HepG2 (cell line): ENCODE measurements at regions not wholly inside any gene's neighbourhood (a gene's known extent, or its start where the extent isn't known, plus 50 kb on each side); places are given as distances from the start of the nearest gene placed in this dataset.

ENCODE experiments used
- ATAC-seq: fragments of 200-7000 bp; cut with Tn5 transposase; 3 replicates; pipeline ENCODE4 v1.9.1; 2020; ENCODE audit warnings: mild to moderate bottlenecking, moderate library complexity
- BruUV-seq: library from RNA; stranded (reverse); fragments of 400-500 nt; replicated peaks from 2 replicates; lab custom pipeline; 2021; lab: Mats Ljungman, UMichigan
- CTCF ChIA-PET: fragments of 300-600 bp; formaldehyde crosslinking; extraction: SDS; loops from one replicate; lab custom pipeline; 2021; ENCODE audit warnings: low total read pairs, inconsistent platforms, low intra/inter-chr PET ratio; lab: Yijun Ruan, JAX
- POLR2A ChIA-PET: fragments of 350-600 bp; sonication (Branson Sonifier 250); formaldehyde crosslinking; loops from one replicate; lab custom pipeline; 2020; ENCODE audit warnings: antibody characterized with exemption, inconsistent platforms; lab: Yijun Ruan, JAX
- DNase-seq: peaks from one replicate; pipeline ENCODE4 v3.0.0-alpha.2; 2015; ENCODE audit warnings: low spot score
- FAIRE-seq: peaks from 3 replicates; lab custom pipeline; 2011; peaks lifted over from hg19 to GRCh38; lab: Jason Lieb, UNC
- H2AFZ ChIP-seq: one replicate; pipeline ENCODE4 v1.6.1; 2011; ENCODE audit warnings: low read length, inconsistent platforms
- H3K27ac ChIP-seq: fragments of 300-600 bp; 3 replicates; pipeline ENCODE4 v1.8.0; 2011; ENCODE audit warnings: mixed run types, mild to moderate bottlenecking, mixed read lengths, low read length, inconsistent platforms; ENCODE audit not compliant: insufficient read depth; ENCODE audit errors: extremely low read length
- H3K27me3 ChIP-seq, 2 experiments: fragments of 200-600 bp in 1 of 2; 2 replicates in 1 of 2; 3 replicates in 1 of 2; pipeline versions ENCODE4 v1.6.0 to v1.8.0; 2011; ENCODE audit warnings: low read length in 2 of 2, mild to moderate bottlenecking in 2 of 2, moderate library complexity in 2 of 2, inconsistent platforms in 1 of 2; ENCODE audit not compliant: insufficient read depth in 2 of 2, control insufficient read depth in 1 of 2
- H3K36me3 ChIP-seq, 2 experiments: fragments of 200-600 bp in 1 of 2; replicated peaks in 1 of 2; 2 replicates in 1 of 2; 3 replicates in 1 of 2; pipeline versions ENCODE4 v1.5.1 to v1.8.0; 2011; ENCODE audit warnings: low read length in 2 of 2, inconsistent platforms in 1 of 2; ENCODE audit not compliant: insufficient read depth in 2 of 2, control insufficient read depth in 1 of 2
- H3K4me1 ChIP-seq: 2 replicates; pipeline ENCODE4 v1.5.1; 2012; ENCODE audit warnings: low read length, inconsistent platforms; ENCODE audit not compliant: insufficient read depth
- H3K4me2 ChIP-seq: 2 replicates; pipeline ENCODE4 v1.6.0; 2011; ENCODE audit warnings: low read depth, low read length, inconsistent platforms
- H3K4me3 ChIP-seq, 3 experiments: fragments of 200-600 bp in 1 of 3; sonication (generic), shearing (Covaris generic) in 1 of 3; replicated peaks in 1 of 3; 2 replicates each; pipeline ENCODE4 v1.5.1; 2011 to 2016; ENCODE audit warnings: low read length in 3 of 3, inconsistent platforms in 2 of 3, low read depth in 2 of 3, mild to moderate bottlenecking in 2 of 3, control low read depth in 1 of 3, mixed read lengths in 1 of 3; ENCODE audit not compliant: insufficient read depth in 1 of 3
- H3K79me2 ChIP-seq: one replicate; pipeline ENCODE4 v1.6.1; 2011; ENCODE audit warnings: low read length, inconsistent platforms; ENCODE audit not compliant: insufficient read depth
- H3K9ac ChIP-seq: 2 replicates; pipeline ENCODE4 v1.6.0; 2011; ENCODE audit warnings: mild to moderate bottlenecking, low read depth, low read length, inconsistent platforms; ENCODE audit not compliant: insufficient read depth
- H3K9me3 ChIP-seq: 2 replicates; pipeline ENCODE4 v1.5.1; 2012; ENCODE audit warnings: mild to moderate bottlenecking, low read length
- H4K20me1 ChIP-seq: 2 replicates; pipeline ENCODE4 v1.6.0; 2011; ENCODE audit warnings: inconsistent platforms, mild to moderate bottlenecking, low read length, moderate library complexity; ENCODE audit not compliant: insufficient read depth
- ATF2 ChIP-seq: sonication (generic); formaldehyde crosslinking; IDR thresholded peaks from 2 replicates; pipeline ENCODE4 v1.4.0; 2020; ENCODE audit warnings: missing genetic modification reagents
- ETS1 ChIP-seq: sonication (generic); formaldehyde crosslinking; IDR thresholded peaks from 2 replicates; pipeline ENCODE4 v1.4.0; 2020; ENCODE audit warnings: missing genetic modification reagents
- FOXJ3 ChIP-seq: sonication (generic); formaldehyde crosslinking; IDR thresholded peaks from 2 replicates; pipeline ENCODE4 v1.4.0; 2020; ENCODE audit warnings: missing genetic modification reagents, mild to moderate bottlenecking, borderline replicate concordance
- FOXO4 ChIP-seq: sonication (generic); formaldehyde crosslinking; conservative IDR thresholded peaks from 2 replicates; pipeline ENCODE4 v1.8.1; 2023; ENCODE audit warnings: missing genetic modification reagents
- PRDM10 ChIP-seq: sonication (generic); formaldehyde crosslinking; IDR thresholded peaks from 2 replicates; pipeline ENCODE4 v1.4.0; 2020; ENCODE audit warnings: low read depth, missing genetic modification reagents
- RBM22 ChIP-seq: fragments of 200-400 bp; formaldehyde crosslinking; optimal IDR thresholded peaks from 2 replicates; pipeline ENCODE3; 2017; ENCODE audit warnings: mild to moderate bottlenecking, low read length, moderate library complexity
- RFX3 ChIP-seq: IDR thresholded peaks from 2 replicates; pipeline ENCODE4 v1.6.1; 2016; ENCODE audit warnings: missing biosample characterization, missing genetic modification reagents
- RFXAP ChIP-seq: sonication (generic); formaldehyde crosslinking; IDR thresholded peaks from 2 replicates; pipeline ENCODE4 v1.4.0; 2020; ENCODE audit warnings: missing genetic modification reagents, borderline replicate concordance
- ZBTB21 ChIP-seq: sonication (generic); formaldehyde crosslinking; IDR thresholded peaks from 2 replicates; pipeline ENCODE4 v1.4.0; 2020; ENCODE audit warnings: missing genetic modification reagents
- ZNF616 ChIP-seq: sonication (generic); formaldehyde crosslinking; IDR thresholded peaks from 2 replicates; pipeline ENCODE4 v1.5.0; 2020; ENCODE audit warnings: low read depth, mild to moderate bottlenecking, missing genetic modification reagents
- WGBS: methylation state at CpG from one replicate; pipeline ENCODE4 v1.1.6; 2017; ENCODE audit warnings: low lambda C conversion rate; 5-methylcytosine and 5-hydroxymethylcytosine counted together
- in situ Hi-C: cut with HindIII; loops from 2 replicates; pipeline ENCODE4 v1.10.0; 2017; ENCODE audit warnings: low pct_unique_long_range_greater_than_20kb; ENCODE audit not compliant: extremely low pct_ligation_motif_present
- intact Hi-C: fragments of 100-400 bp; cut with micrococcal nuclease; formaldehyde crosslinking; loops from one replicate; pipeline ENCODE4 v1.10.0; 2022; ENCODE audit not compliant: unreplicated experiment
- TF ChIP-seq, protein P1 (sequence below): sonication (generic); formaldehyde crosslinking; IDR thresholded peaks from 2 replicates; pipeline ENCODE4 v1.4.0; 2020; ENCODE audit warnings: missing genetic modification reagents, mild to moderate bottlenecking, borderline replicate concordance
- TF ChIP-seq, protein P2 (sequence below): sonication (generic); formaldehyde crosslinking; IDR thresholded peaks from 2 replicates; pipeline ENCODE4 v1.5.1; 2020; ENCODE audit warnings: mild to moderate bottlenecking, missing genetic modification reagents, moderate library complexity

DNA sequence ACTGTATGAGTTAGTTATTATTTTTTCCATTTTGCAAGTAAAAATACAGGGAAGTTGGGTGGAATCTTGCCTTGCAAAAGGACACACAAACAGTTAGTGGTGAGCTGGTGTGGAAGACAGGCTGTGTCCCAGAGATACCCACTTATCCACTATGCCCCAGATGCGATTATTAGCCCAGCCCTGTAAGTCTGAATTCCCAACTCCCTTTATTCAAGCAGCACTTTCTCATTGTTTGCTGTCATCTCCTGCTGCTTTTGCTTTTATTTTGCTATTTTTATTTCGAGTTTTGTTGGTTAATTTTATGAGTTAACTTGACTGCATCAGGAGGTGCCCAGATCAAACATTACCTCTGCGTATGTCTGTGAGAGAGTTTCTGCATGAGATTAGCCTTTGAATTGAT, 239.4 kb downstream of the DOK5 start:
- Histone ChIP-seq H3K36me3 (no peaks in the 10 kb centered on the region), H2AFZ (no peak overlapping the region), H3K4me2 (no peak overlapping the region), H4K20me1 (no peaks in the 10 kb centered on the region), H3K79me2 (no peaks in the 10 kb centered on the region), H3K27ac (no peak overlapping the region), H3K9ac (no peak overlapping the region), H3K9me3 (no peaks in the 10 kb centered on the region), H3K4me1 (no peaks in the 10 kb centered on the region), H3K27me3 (no peaks in the 10 kb centered on the region), H3K4me3 (no peak overlapping the region)
- no peak for DNase-seq
- intact Hi-C loops = no loop called here
- WGBS = 13% methylated on average over 3 of the region's 3 CpGs
- in situ Hi-C loops = no loop called here
- no TSS peak for BruUV-seq
- ChIA-PET CTCF (no interaction called here), POLR2A (no interaction called here)
- no peak for FAIRE-seq
- no peak for ATAC-seq
- TF ChIP-seq ETS1 (CRISPR knock-in tag) = no peak
- TF ChIP-seq, protein P1, sequence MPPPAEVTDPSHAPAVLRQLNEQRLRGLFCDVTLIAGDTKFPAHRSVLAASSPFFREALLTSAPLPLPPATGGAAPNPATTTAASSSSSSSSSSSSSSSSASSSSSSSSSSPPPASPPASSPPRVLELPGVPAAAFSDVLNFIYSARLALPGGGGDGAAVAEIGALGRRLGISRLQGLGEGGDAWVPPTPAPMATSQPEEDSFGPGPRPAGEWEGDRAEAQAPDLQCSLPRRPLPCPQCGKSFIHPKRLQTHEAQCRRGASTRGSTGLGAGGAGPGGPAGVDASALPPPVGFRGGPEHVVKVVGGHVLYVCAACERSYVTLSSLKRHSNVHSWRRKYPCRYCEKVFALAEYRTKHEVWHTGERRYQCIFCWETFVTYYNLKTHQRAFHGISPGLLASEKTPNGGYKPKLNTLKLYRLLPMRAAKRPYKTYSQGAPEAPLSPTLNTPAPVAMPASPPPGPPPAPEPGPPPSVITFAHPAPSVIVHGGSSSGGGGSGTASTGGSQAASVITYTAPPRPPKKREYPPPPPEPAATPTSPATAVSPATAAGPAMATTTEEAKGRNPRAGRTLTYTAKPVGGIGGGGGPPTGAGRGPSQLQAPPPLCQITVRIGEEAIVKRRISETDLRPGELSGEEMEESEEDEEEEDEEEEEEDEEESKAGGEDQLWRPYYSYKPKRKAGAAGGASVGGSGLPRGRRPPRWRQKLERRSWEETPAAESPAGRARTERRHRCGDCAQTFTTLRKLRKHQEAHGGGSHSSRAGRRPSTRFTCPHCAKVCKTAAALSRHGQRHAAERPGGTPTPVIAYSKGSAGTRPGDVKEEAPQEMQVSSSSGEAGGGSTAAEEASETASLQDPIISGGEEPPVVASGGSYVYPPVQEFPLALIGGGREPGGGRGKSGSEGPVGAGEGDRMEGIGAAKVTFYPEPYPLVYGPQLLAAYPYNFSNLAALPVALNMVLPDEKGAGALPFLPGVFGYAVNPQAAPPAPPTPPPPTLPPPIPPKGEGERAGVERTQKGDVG (CRISPR knock-in tag) = no peak
- TF ChIP-seq ATF2 (CRISPR knock-in tag) = no peak
- no peak for TF ChIP-seq ZNF616 (CRISPR knock-in tag)
- no peak for TF ChIP-seq RFXAP (CRISPR knock-in tag)
- TF ChIP-seq RBM22 = no peak
- no peak for TF ChIP-seq RFX3 (CRISPR knock-in tag)
- TF ChIP-seq FOXO4 (CRISPR knock-in tag) = no peak
- TF ChIP-seq, protein P2, sequence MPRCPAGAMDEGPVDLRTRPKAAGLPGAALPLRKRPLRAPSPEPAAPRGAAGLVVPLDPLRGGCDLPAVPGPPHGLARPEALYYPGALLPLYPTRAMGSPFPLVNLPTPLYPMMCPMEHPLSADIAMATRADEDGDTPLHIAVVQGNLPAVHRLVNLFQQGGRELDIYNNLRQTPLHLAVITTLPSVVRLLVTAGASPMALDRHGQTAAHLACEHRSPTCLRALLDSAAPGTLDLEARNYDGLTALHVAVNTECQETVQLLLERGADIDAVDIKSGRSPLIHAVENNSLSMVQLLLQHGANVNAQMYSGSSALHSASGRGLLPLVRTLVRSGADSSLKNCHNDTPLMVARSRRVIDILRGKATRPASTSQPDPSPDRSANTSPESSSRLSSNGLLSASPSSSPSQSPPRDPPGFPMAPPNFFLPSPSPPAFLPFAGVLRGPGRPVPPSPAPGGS (CRISPR knock-in tag) = no peak
- TF ChIP-seq PRDM10 (CRISPR knock-in tag) = no peak
- no peak for TF ChIP-seq ZBTB21 (CRISPR knock-in tag)
- no peak for TF ChIP-seq FOXJ3
